Ascending aorta (tissue), 2 donors: ENCODE measurements at regions not wholly inside any gene's neighbourhood (a gene's known extent, or its start where the extent isn't known, plus 50 kb on each side); places are given as distances from the start of the nearest gene placed in this dataset.

Source experiments
- DNase-seq, 2 donors: peaks; one replicate each; pipeline ENCODE4 v3.0.0-alpha.2; 2019; ENCODE audit warnings: low spot score in 2 of 2
- H3K27ac ChIP-seq, 2 donors: fragments of 200-600 bp; sonication (generic); one replicate each; pipeline ENCODE4 v1.5.1; 2016 to 2017; ENCODE audit warnings: mild to moderate bottlenecking in 1 of 2
- H3K27me3 ChIP-seq: fragments of 200-600 bp; sonication (generic); one replicate; pipeline ENCODE4 v1.5.1; 2017
- H3K36me3 ChIP-seq, 2 donors: fragments of 200-600 bp; sonication (generic); one replicate each; pipeline ENCODE4 v1.5.1; 2016
- H3K4me1 ChIP-seq, 2 donors: fragments of 200-600 bp; sonication (generic); one replicate each; pipeline ENCODE4 v1.5.1; 2016 to 2017; ENCODE audit warnings: mild to moderate bottlenecking in 1 of 2
- H3K4me3 ChIP-seq, 2 donors: fragments of 200-600 bp; sonication (generic); one replicate each; pipeline ENCODE4 v1.5.1; 2016 to 2017; ENCODE audit warnings: mild to moderate bottlenecking in 1 of 2
- H3K9me3 ChIP-seq, 2 donors: fragments of 200-600 bp; sonication (generic); one replicate each; pipeline ENCODE4 v1.5.1; 2016
- intact Hi-C: fragments of 100-400 bp; cut with DNase I; formaldehyde crosslinking; loops from one replicate; pipeline ENCODE4 v1.15.1; 2023
- TF ChIP-seq, protein P1 (sequence below), 3 experiments: fragments of 200-600 bp in 2 of 3; fragments of 450-650 bp in 1 of 3; sonication (generic) in 2 of 3; IDR thresholded peaks; one replicate each; pipeline ENCODE4 v1.5.1; 2016 to 2019; ENCODE audit warnings: antibody characterized with exemption in 3 of 3, mild to moderate bottlenecking in 1 of 3, moderate library complexity in 1 of 3

DNA sequence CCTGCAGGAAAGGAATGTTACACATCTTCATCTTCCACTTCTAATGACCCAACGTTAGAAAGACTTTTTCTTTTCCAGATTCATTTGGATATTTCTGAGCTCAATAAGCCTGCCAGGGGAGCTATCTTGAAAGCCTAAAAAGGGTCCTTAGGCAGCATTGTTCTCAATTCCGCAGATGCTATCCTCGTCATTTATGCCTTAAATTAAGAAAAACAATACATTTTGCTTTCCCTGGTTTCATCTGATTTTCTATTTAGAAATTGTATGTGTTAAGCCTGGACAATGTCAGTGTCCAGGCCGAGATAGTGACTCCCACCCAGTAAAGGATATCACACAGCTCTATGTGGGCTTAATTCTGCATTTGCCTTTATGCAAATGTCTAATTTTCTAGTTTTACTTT lies 721.3 kb downstream of the DIAPH3 start:
- no peaks in the 10 kb centered on the region for H3K9me3 ChIP-seq
- no peak for DNase-seq
- H3K4me3 ChIP-seq = no peak overlapping the region
- intact Hi-C loops = no loop called here
- no peaks in the 10 kb centered on the region for H3K27me3 ChIP-seq
- H3K36me3 ChIP-seq = no peaks in the 10 kb centered on the region
- TF ChIP-seq, protein P1, sequence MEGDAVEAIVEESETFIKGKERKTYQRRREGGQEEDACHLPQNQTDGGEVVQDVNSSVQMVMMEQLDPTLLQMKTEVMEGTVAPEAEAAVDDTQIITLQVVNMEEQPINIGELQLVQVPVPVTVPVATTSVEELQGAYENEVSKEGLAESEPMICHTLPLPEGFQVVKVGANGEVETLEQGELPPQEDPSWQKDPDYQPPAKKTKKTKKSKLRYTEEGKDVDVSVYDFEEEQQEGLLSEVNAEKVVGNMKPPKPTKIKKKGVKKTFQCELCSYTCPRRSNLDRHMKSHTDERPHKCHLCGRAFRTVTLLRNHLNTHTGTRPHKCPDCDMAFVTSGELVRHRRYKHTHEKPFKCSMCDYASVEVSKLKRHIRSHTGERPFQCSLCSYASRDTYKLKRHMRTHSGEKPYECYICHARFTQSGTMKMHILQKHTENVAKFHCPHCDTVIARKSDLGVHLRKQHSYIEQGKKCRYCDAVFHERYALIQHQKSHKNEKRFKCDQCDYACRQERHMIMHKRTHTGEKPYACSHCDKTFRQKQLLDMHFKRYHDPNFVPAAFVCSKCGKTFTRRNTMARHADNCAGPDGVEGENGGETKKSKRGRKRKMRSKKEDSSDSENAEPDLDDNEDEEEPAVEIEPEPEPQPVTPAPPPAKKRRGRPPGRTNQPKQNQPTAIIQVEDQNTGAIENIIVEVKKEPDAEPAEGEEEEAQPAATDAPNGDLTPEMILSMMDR (IDR thresholded peaks at IDR 0.05) = no peak
- no peaks in the 10 kb centered on the region for H3K4me1 ChIP-seq
- H3K27ac ChIP-seq = no peak overlapping the region

DNA sequence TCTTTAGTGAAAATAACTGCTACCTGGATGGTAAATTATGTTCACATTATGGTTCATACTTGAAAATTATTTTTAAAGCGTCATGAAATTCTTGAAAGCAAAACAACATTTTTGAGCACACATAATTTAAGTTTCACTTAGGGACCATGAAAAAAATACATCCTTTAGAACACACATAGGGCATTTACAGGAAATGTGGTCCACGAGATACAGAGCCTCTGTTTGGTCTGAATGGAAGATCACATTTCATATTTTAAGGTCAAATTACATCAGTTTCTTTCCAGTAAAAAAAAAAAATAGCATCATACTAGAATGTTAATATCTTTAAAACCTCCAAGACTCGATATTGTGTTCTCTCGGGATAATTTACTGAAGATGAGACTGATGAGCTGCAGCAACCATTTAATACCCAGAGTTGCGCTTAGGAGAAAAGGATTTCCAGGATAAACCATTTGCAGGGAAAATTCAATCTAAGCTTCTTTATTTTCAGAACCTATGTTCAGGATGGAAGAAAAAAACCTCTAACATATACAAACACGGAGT lies 720.7 kb downstream of the DIAPH3 start:
- intact Hi-C loops = no loop called here
- DNase-seq = no peak
- TF ChIP-seq, protein P1 (IDR thresholded peaks at IDR 0.05) = no peak

DNA sequence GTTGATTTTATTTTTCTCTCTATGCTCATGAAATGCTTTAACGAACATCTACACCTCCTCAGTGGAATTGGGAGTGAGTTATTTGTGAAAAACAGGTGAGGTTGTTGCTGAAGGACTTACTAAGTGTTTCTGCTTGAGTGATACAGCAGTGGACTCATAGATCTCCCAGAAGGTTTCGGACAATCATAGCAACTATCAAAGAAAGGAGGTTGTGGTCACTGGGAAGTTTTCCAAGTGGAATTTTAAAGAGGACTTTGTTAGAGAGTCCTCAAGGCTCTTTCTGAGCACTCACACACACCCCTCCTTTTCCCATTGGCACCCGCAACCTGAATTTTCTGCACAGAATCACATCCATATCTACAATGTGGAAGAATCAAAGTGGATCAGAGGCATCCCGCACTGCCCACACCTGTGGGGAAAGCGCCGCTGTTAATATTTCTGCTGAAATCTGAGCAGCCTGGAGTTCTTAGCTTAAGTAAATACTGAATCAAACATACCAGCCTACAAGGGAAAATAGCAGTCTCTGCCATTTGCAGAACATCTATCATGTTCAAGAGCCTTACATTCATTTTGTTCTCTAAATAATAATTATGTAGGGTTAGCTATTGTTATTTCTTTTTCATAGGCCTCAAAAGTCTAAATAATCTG lies 719.4 kb downstream of the DIAPH3 start:
- Histone ChIP-seq H3K36me3 (no peaks in the 10 kb centered on the region), H3K27ac (no peak overlapping the region), H3K9me3 (no peaks in the 10 kb centered on the region), H3K4me1 (no peaks in the 10 kb centered on the region), H3K27me3 (no peaks in the 10 kb centered on the region), H3K4me3 (no peak overlapping the region)
- TF ChIP-seq, protein P1 (IDR thresholded peaks at IDR 0.05) = no peak
- intact Hi-C loops = no loop called here
- DNase-seq = no peak

More for the DNA sequence above, 720.7 kb downstream of the DIAPH3 start:
- Histone ChIP-seq H3K4me3 (no peak overlapping the region), H3K9me3 (no peaks in the 10 kb centered on the region), H3K4me1 (no peaks in the 10 kb centered on the region), H3K27ac (no peak overlapping the region), H3K27me3 (no peaks in the 10 kb centered on the region), H3K36me3 (no peaks in the 10 kb centered on the region)

DNA sequence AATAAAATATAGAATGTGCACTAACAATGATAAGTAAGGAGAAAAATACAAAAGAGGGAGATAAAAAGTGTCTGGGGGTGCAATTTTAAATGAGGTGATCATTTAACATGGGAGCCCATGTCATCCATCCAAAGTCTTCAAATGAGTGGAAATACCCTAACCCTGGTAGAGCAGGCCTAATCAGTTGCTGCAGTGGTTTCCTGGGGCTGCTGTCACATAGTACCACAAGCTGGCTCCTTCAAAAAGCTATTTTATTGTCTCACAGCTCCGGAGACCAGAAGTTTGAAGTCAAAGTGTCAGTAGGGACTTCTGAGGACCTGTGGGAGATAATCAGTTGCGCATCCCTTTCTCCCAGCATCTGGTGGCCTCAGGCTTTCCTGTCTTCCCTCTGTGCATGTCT lies 717.9 kb downstream of the DIAPH3 start:
- no peak for DNase-seq
- H3K27me3 ChIP-seq = no peaks in the 10 kb centered on the region
- TF ChIP-seq, protein P1 (IDR thresholded peaks at IDR 0.05) = no peak
- no peaks in the 10 kb centered on the region for H3K36me3 ChIP-seq
- no peaks in the 10 kb centered on the region for H3K4me1 ChIP-seq
- intact Hi-C loops = no loop called here
- no peak overlapping the region for H3K4me3 ChIP-seq
- no peak overlapping the region for H3K27ac ChIP-seq
- H3K9me3 ChIP-seq = no peaks in the 10 kb centered on the region

DNA sequence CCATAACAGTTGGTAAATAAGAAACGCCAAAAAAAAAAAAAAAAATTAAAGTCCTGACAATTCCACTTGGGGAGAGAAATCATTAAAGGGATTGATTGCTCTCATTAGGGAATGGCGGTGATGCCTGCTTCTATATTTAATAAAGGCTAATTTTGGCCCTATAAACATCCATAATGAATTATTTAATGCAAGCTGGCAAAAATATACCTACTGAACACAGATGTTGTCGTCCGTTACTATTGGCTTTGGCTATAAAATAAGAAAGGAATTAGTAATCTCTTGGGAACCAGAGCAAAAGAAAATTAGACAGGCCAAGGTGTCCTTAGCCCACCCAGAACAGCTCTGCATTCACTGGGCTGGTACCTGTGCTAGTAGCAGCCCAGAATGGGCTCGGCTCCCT lies 717.3 kb downstream of the DIAPH3 start:
- H3K36me3 ChIP-seq = no peaks in the 10 kb centered on the region
- no peak overlapping the region for H3K4me3 ChIP-seq
- H3K9me3 ChIP-seq = no peaks in the 10 kb centered on the region
- H3K27me3 ChIP-seq = no peaks in the 10 kb centered on the region
- no peak overlapping the region for H3K27ac ChIP-seq
- TF ChIP-seq, protein P1 (IDR thresholded peaks at IDR 0.05) = no peak
- DNase-seq = no peak
- intact Hi-C loops = no loop called here
- H3K4me1 ChIP-seq = no peaks in the 10 kb centered on the region
